Liver (tissue), 8 donors: ENCODE measurements at regions not wholly inside any gene's neighbourhood (a gene's known extent, or its start where the extent isn't known, plus 50 kb on each side); places are given as distances from the start of the nearest gene placed in this dataset.

Source experiments
- DNase-seq: peaks from one replicate; pipeline ENCODE4 v3.0.0-alpha.2; 2017; ENCODE audit warnings: low spot score
- H3K27ac ChIP-seq, 2 donors: one replicate each; pipeline ENCODE4 v1.7.0; 2013; ENCODE audit warnings: inconsistent platforms in 2 of 2, low read length in 2 of 2, control low read depth in 1 of 2, low read depth in 1 of 2, mild to moderate bottlenecking in 1 of 2
- H3K27me3 ChIP-seq, 4 donors: one replicate each; pipeline versions ENCODE4 v1.6.1 to v1.7.0; 2013; ENCODE audit warnings: low read length in 3 of 4, inconsistent platforms in 1 of 4, mild to moderate bottlenecking in 1 of 4, moderate library complexity in 1 of 4; ENCODE audit not compliant: control insufficient read depth in 4 of 4, insufficient read depth in 4 of 4
- H3K36me3 ChIP-seq, 4 donors: one replicate each; pipeline versions ENCODE4 v1.6.1 to v1.7.0; 2013; ENCODE audit warnings: low read length in 3 of 4, mild to moderate bottlenecking in 3 of 4, low read depth in 1 of 4, moderate library complexity in 1 of 4; ENCODE audit not compliant: control insufficient read depth in 4 of 4, insufficient read depth in 3 of 4
- H3K4me1 ChIP-seq, 4 donors: one replicate each; pipeline versions ENCODE4 v1.6.1 to v1.7.0; 2013; ENCODE audit warnings: low read length in 3 of 4, mild to moderate bottlenecking in 3 of 4, moderate library complexity in 1 of 4; ENCODE audit not compliant: control insufficient read depth in 4 of 4, insufficient read depth in 4 of 4
- H3K4me3 ChIP-seq, 3 donors: one replicate each; pipeline versions ENCODE4 v1.6.1 to v1.7.0; 2013; ENCODE audit warnings: low read length in 3 of 3, control low read depth in 1 of 3, low read depth in 1 of 3, mild to moderate bottlenecking in 1 of 3
- H3K9ac ChIP-seq, 2 donors: one replicate each; pipeline ENCODE4 v1.7.0; 2013; ENCODE audit warnings: low read length in 2 of 2, mild to moderate bottlenecking in 2 of 2, moderate library complexity in 2 of 2, control low read depth in 1 of 2, low read depth in 1 of 2
- H3K9me3 ChIP-seq, 4 donors: one replicate each; pipeline versions ENCODE4 v1.6.1 to v1.7.0; 2013; ENCODE audit warnings: low read length in 3 of 4; ENCODE audit not compliant: control insufficient read depth in 4 of 4
- ATF3 ChIP-seq: IDR thresholded peaks from 2 replicates; pipeline ENCODE4 v1.6.1; 2016; ENCODE audit warnings: antibody characterized with exemption
- CTCF ChIP-seq: fragments of 150-350 bp; IDR thresholded peaks from 2 replicates; pipeline ENCODE4 v1.5.1; 2017; ENCODE audit warnings: improper control_type of control experiment, low read depth, low read length; ENCODE audit not compliant: missing input control
- FOXA1 ChIP-seq: IDR thresholded peaks from 2 replicates; pipeline ENCODE4 v1.6.1; 2016; ENCODE audit warnings: antibody characterized with exemption
- FOXA2 ChIP-seq: IDR thresholded peaks from 2 replicates; pipeline ENCODE4 v1.6.1; 2016; ENCODE audit warnings: antibody characterized with exemption
- GABPA ChIP-seq, 2 donors: IDR thresholded peaks in 1 of 2; conservative IDR thresholded peaks in 1 of 2; 2 replicates each; pipeline ENCODE4 v1.6.1; 2016; ENCODE audit warnings: antibody characterized with exemption in 2 of 2, mild to moderate bottlenecking in 1 of 2, moderate library complexity in 1 of 2
- HNF4A ChIP-seq, 2 donors: conservative IDR thresholded peaks; 2 replicates each; pipeline ENCODE4 v1.6.1; 2016; ENCODE audit warnings: antibody characterized with exemption in 2 of 2, mild to moderate bottlenecking in 2 of 2
- HNF4G ChIP-seq: IDR thresholded peaks from 2 replicates; pipeline ENCODE4 v1.6.1; 2016; ENCODE audit warnings: antibody characterized with exemption
- JUND ChIP-seq, 2 donors: IDR thresholded peaks; 2 replicates each; pipeline ENCODE4 v1.6.1; 2016; ENCODE audit warnings: antibody characterized with exemption in 2 of 2
- RAD21 ChIP-seq, 2 donors: IDR thresholded peaks; 2 replicates each; pipeline ENCODE4 v1.6.1; 2016; ENCODE audit warnings: antibody characterized with exemption in 2 of 2, mild to moderate bottlenecking in 2 of 2
- RXRA ChIP-seq, 2 donors: IDR thresholded peaks; 2 replicates each; pipeline ENCODE4 v1.6.1; 2017 to 2018; ENCODE audit warnings: antibody characterized with exemption in 2 of 2, mild to moderate bottlenecking in 1 of 2
- SP1 ChIP-seq: IDR thresholded peaks from 2 replicates; pipeline ENCODE4 v1.6.1; 2018; ENCODE audit warnings: antibody characterized with exemption, mild to moderate bottlenecking
- TAF1 ChIP-seq: conservative IDR thresholded peaks from 2 replicates; pipeline ENCODE4 v1.6.1; 2016; ENCODE audit warnings: antibody characterized with exemption, mild to moderate bottlenecking
- YY1 ChIP-seq: IDR thresholded peaks from 2 replicates; pipeline ENCODE4 v1.6.1; 2016; ENCODE audit warnings: antibody characterized with exemption, mild to moderate bottlenecking
- WGBS: extraction: QIAGEN DNeasy Blood & Tissue Kit; methylation state at CpG from one replicate; pipeline ENCODE4 v1.1.7; 2013; 5-methylcytosine and 5-hydroxymethylcytosine counted together
- TF ChIP-seq, protein P1 (sequence below): IDR thresholded peaks from 2 replicates; pipeline ENCODE4 v1.6.1; 2016; ENCODE audit warnings: antibody characterized with exemption
- TF ChIP-seq, protein P2 (sequence below): IDR thresholded peaks from 2 replicates; pipeline ENCODE4 v1.6.1; 2016; ENCODE audit warnings: antibody characterized with exemption
- donor health status: healthy.
- donor health status: healthy.
- donor health status: healthy.
- donor health status: healthy.
- donor health status: healthy.

DNA sequence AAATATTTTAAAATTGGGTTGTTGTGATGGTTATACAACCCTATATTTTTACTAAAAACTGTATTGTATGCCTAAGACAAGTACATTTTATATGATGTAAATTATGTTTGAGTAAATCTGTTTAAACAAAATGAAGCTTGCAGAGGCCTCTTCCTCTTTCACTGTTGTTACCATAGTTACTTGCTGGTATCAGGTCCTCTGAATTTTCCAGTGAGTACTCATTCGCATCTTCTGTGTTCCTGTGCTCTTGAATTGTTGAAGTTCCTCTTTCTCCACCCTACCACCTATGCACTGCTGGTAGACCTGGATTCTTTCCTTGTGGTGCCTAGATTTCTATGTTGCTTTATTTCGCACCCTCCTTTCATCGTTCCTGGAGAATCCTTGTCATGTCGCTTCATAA lies 938.5 kb upstream of the ACO1 start:
- Histone ChIP-seq H3K9me3 (no peaks in the 10 kb centered on the region), H3K4me1 (no peaks in the 10 kb centered on the region), H3K4me3 (no peak overlapping the region), H3K27me3 (no peaks in the 10 kb centered on the region), H3K36me3 (no peaks in the 10 kb centered on the region), H3K27ac (no peak overlapping the region), H3K9ac (no peak overlapping the region)
- 89% methylated on average over 4 of the region's 4 CpGs for WGBS
- TF ChIP-seq SP1 (no peak), GABPA (IDR thresholded peaks at IDR 0.05 in 1 of 2, conservative IDR thresholded peaks at IDR 0.05 in 1 of 2) (no peak), RAD21 (IDR thresholded peaks at IDR 0.05) (no peak), RXRA (IDR thresholded peaks at IDR 0.05) (no peak), FOXA2 (no peak)
- TF ChIP-seq, protein P1, sequence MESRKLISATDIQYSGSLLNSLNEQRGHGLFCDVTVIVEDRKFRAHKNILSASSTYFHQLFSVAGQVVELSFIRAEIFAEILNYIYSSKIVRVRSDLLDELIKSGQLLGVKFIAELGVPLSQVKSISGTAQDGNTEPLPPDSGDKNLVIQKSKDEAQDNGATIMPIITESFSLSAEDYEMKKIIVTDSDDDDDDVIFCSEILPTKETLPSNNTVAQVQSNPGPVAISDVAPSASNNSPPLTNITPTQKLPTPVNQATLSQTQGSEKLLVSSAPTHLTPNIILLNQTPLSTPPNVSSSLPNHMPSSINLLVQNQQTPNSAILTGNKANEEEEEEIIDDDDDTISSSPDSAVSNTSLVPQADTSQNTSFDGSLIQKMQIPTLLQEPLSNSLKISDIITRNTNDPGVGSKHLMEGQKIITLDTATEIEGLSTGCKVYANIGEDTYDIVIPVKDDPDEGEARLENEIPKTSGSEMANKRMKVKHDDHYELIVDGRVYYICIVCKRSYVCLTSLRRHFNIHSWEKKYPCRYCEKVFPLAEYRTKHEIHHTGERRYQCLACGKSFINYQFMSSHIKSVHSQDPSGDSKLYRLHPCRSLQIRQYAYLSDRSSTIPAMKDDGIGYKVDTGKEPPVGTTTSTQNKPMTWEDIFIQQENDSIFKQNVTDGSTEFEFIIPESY, result no peak
- TF ChIP-seq, protein P2, sequence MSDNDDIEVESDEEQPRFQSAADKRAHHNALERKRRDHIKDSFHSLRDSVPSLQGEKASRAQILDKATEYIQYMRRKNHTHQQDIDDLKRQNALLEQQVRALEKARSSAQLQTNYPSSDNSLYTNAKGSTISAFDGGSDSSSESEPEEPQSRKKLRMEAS, result no peak
- no peak for DNase-seq

DNA sequence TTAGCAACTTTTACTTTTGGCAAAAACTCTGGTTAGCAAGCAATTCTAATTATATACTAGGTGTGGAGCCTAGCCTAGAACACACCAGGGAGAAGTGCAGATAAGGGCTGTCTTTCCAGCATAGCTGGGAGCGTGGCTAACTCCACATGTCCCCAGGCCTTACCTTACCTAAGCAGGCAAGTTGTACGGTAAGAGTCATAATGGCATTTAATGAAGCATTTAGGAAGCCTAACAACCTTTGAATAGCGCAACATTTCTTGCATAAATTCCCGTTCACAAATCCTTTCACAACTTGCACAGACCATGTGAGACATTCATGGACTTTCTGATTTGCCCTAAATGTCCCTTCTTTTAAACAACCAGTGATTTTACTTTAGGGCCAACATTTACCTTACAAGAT lies 917.4 kb upstream of the ACO1 start:
- 74% methylated on average over 4 of the region's 4 CpGs for WGBS
- H3K9ac ChIP-seq, result no peak overlapping the region
- no peak overlapping the region for H3K27ac ChIP-seq
- no peak overlapping the region for H3K4me3 ChIP-seq
- peaks cover 0 to 3% (median 0%) of the 10 kb centered on the region in 4 donors for H3K27me3 ChIP-seq
- no peak for DNase-seq
- no peaks in the 10 kb centered on the region for H3K9me3 ChIP-seq
- no peaks in the 10 kb centered on the region for H3K36me3 ChIP-seq
- no peak for TF ChIP-seq HNF4G
- no peak for TF ChIP-seq HNF4A (conservative IDR thresholded peaks at IDR 0.05)
- TF ChIP-seq, protein P1, result no peak
- TF ChIP-seq RAD21 (IDR thresholded peaks at IDR 0.05), result no peak
- no peak for TF ChIP-seq YY1
- no peak for TF ChIP-seq SP1
- TF ChIP-seq, protein P2, result no peak
- no peak for TF ChIP-seq GABPA (IDR thresholded peaks at IDR 0.05 in 1 of 2, conservative IDR thresholded peaks at IDR 0.05 in 1 of 2)
- H3K4me1 ChIP-seq, result no peaks in the 10 kb centered on the region

- Histone ChIP-seq H3K9me3 (no peaks in the 10 kb centered on the region), H3K9ac (no peak overlapping the region), H3K36me3 (no peaks in the 10 kb centered on the region), H3K4me1 (no peaks in the 10 kb centered on the region), H3K27ac (no peak overlapping the region), H3K4me3 (no peak overlapping the region), H3K27me3 (peaks cover 0 to 8% (median 0%) of the 10 kb centered on the region in 4 donors)
- 65% methylated on average over 5 of the region's 5 CpGs for WGBS
- TF ChIP-seq JUND (IDR thresholded peaks at IDR 0.05) (no peak), SP1 (no peak), RXRA (IDR thresholded peaks at IDR 0.05) (no peak), ATF3 (no peak), FOXA2 (no peak), TAF1 (no peak), CTCF (no peak), FOXA1 (no peak), HNF4A (conservative IDR thresholded peaks at IDR 0.05) (no peak), GABPA (IDR thresholded peaks at IDR 0.05 in 1 of 2, conservative IDR thresholded peaks at IDR 0.05 in 1 of 2) (no peak), YY1 (no peak)
- TF ChIP-seq, protein P2, result no peak
- TF ChIP-seq, protein P1, result no peak
- no peak for DNase-seq
These were observed 914.4 kb upstream of the ACO1 start for GRCh38 chr9:31470051-31470450.
